AG04449 (cell line): ENCODE measurements at regions not wholly inside any gene's neighbourhood (a gene's known extent, or its start where the extent isn't known, plus 50 kb on each side); places are given as distances from the start of the nearest gene placed in this dataset.

ENCODE experiments used
- CTCF ChIA-PET: fragments of 350-600 bp; formaldehyde crosslinking; extraction: SDS; loops from one replicate; lab custom pipeline; 2021; ENCODE audit warnings: antibody characterized with exemption; lab: Yijun Ruan, JAX
- POLR2A ChIA-PET: fragments of 400-600, 350-600 bp; formaldehyde crosslinking; extraction: SDS; loops from one replicate; lab custom pipeline; 2020; ENCODE audit warnings: antibody characterized with exemption, inconsistent platforms; lab: Yijun Ruan, JAX
- DNase-seq: peaks from one replicate; pipeline ENCODE4 v3.0.0-alpha.2; 2010; ENCODE audit warnings: low read depth, low spot score
- H3K4me3 ChIP-seq: 2 replicates; pipeline ENCODE4 v1.5.1; 2011; ENCODE audit warnings: low read depth, mild to moderate bottlenecking, control low read depth, low read length
- TF ChIP-seq, protein P1 (sequence below): IDR thresholded peaks from one replicate; pipeline ENCODE4 v1.5.1; 2011; ENCODE audit warnings: mild to moderate bottlenecking, moderate library complexity, low read length, control low read depth, inconsistent platforms; ENCODE audit not compliant: insufficient read depth; ENCODE audit errors: missing control alignments

DNA sequence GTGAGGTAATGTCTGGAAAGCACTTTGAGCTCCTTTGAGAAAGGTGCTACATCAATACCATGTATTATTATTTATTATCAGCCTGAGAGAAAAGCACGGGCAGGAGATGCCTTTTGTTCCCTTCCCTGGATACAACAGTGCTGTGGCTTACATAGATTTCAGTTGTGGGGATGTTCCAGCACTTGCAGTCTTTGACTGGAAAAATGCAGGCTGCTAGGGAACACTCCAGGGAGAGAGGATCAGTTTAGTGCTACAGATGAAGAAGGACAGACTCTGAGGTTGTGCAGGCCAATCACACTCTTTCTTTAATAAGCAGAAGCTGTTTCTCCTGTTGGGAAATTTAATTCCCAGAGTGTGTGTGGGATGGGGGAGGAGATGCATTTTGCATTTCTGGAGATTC lies 94.5 kb upstream of the OBI1 start:
- POLR2A ChIA-PET: no interaction called here
- no peak for DNase-seq
- no peak overlapping the region for H3K4me3 ChIP-seq
- TF ChIP-seq, protein P1, sequence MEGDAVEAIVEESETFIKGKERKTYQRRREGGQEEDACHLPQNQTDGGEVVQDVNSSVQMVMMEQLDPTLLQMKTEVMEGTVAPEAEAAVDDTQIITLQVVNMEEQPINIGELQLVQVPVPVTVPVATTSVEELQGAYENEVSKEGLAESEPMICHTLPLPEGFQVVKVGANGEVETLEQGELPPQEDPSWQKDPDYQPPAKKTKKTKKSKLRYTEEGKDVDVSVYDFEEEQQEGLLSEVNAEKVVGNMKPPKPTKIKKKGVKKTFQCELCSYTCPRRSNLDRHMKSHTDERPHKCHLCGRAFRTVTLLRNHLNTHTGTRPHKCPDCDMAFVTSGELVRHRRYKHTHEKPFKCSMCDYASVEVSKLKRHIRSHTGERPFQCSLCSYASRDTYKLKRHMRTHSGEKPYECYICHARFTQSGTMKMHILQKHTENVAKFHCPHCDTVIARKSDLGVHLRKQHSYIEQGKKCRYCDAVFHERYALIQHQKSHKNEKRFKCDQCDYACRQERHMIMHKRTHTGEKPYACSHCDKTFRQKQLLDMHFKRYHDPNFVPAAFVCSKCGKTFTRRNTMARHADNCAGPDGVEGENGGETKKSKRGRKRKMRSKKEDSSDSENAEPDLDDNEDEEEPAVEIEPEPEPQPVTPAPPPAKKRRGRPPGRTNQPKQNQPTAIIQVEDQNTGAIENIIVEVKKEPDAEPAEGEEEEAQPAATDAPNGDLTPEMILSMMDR: no peak
- CTCF ChIA-PET: no interaction called here

DNA sequence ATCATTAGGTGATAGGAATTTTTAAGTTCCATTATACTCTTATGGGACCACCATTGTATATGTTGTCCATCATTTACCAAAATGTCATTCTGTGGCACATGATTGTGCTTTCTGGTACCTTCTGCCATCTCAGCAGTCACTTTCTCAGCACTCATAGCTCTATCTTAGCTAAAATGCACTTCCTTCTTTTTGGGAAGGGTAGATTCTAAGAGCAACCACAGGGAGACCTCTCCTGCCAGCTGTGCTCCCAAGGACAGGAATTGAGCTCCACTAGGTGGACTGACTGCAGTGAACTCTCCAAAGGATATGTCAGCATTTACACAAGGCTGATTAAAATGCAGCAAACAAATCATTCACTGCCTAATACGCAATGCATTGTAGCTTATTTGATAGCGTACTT lies 91.8 kb upstream of the OBI1 start:
- no peak overlapping the region for H3K4me3 ChIP-seq
- no peak for DNase-seq
- TF ChIP-seq, protein P1: no peak
- CTCF ChIA-PET: no interaction called here
- POLR2A ChIA-PET: no interaction called here

DNA sequence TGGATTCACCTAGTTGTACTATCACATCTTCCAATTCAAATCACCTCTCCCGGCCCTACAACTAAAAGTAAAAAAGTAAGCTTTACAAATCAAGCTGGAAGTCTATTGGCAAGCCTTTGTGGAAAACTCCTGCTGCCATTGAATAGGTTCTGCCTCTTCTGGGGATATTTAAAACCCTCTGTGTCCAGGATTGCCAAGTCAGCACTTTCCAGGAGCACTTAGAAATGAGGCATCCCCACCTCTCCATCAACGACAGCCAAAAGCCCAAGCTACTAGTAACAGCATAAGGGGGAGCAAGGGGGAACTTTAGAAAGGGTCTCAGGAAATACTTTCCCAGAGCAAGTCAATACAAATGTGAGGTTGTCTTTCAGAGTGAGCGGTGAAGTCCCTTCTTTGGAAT lies 85.0 kb upstream of the OBI1 start:
- H3K4me3 ChIP-seq: no peak overlapping the region
- no peak for DNase-seq
- ChIA-PET CTCF (no interaction called here), POLR2A (no interaction called here)
- TF ChIP-seq, protein P1: no peak

DNA sequence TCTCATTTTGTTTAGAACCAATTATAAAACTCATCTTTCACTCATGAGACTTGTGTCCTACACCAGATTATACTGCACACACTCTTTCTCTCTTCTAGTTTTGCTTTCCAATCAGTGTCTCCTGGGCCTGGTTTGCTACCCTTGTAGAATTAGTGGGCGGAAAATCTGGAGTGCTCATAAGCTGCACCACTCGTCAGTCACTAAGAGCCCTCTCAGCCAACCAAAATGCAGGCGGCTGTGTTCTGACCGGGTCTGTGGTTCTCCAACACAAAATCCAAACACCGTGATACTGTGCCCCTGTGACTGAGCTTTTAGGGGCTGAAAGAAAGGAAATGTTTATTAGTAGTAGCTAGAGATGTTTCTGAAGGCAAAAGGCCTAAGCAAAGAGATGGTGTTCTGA lies 83.7 kb upstream of the OBI1 start:
- DNase-seq: no peak
- CTCF ChIA-PET: no interaction called here
- no peak overlapping the region for H3K4me3 ChIP-seq
- POLR2A ChIA-PET: no interaction called here
- TF ChIP-seq, protein P1: no peak

DNA sequence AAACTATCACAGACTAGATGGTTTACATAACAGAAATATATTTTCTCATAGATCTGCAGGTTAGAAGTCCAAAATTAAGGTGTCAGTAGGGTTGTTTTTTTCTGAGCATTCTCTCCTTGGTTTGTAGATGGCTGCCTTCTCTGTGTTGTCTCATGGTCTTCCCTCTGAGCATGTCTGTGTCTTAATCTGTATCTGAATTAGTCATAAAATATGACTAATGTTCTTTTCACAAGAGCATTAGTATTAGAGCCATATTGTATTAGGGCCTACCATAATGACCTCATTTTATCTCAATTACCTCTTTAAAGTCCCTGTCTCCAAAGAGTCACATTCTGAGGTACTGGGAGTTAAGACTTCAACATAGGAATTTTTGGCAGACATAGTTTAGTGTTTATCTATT lies 77.2 kb upstream of the OBI1 start:
- no peak for DNase-seq
- ChIA-PET POLR2A (no interaction called here), CTCF (no interaction called here)
- no peak overlapping the region for H3K4me3 ChIP-seq
- TF ChIP-seq, protein P1: no peak

DNA sequence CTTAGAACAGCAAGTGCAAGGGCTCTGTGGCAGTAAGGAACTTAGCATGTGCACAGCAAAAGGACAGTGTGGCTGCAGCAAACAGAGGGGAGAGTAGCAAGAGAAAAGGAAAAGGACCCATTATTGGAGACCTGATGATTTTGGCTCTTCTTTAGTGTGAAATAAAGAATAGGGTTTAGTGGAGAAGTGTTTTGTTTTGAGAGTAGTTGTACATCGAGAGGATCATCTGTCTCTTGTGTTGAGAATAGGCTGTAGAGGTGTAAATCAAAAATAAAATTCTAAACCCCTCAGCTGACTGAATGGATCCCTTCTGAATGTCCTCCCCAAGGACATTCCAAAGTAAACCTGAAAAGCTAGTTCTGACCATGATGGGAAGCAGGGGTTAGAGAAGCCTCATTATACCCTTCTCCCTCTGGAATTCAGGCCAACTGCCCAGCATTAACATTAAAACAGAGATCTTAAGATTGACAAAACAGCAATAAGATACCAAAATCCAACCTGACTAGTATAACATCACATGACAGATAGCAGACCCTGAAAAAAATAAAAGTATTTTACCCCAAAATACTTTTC lies 73.6 kb upstream of the OBI1 start:
- POLR2A ChIA-PET: no interaction called here
- no peak overlapping the region for H3K4me3 ChIP-seq
- DNase-seq: no peak
- TF ChIP-seq, protein P1: no peak
- CTCF ChIA-PET: no interaction called here
